MM.1S (cell line): ENCODE measurements at regions not wholly inside any gene's neighbourhood (a gene's known extent, or its start where the extent isn't known, plus 50 kb on each side); places are given as distances from the start of the nearest gene placed in this dataset.

Source experiments
- CTCF ChIP-seq: fragments of 300-600 bp; sonication (generic); IDR thresholded peaks from 2 replicates; pipeline ENCODE4 v1.5.1; 2016; ENCODE audit warnings: antibody characterized with exemption, low read length, mixed read lengths
- EZH2 ChIP-seq: fragments of 300-600 bp; sonication (generic); optimal IDR thresholded peaks from 2 replicates; pipeline ENCODE3; 2017; ENCODE audit warnings: low read depth, mild to moderate bottlenecking, antibody characterized with exemption, low read length, mixed read lengths
- EZH2phosphoT487 ChIP-seq: fragments of 300-600 bp; sonication (generic); IDR thresholded peaks from 2 replicates; pipeline ENCODE4 v1.6.1; 2018; ENCODE audit warnings: antibody characterized with exemption, low read length

- no peak for TF ChIP-seq EZH2phosphoT487
- TF ChIP-seq CTCF, result no peak
- TF ChIP-seq EZH2, result no peak
Measured at GRCh38 chr15:61681676-61682075, 378.6 kb downstream of the VPS13C start.
